GM19240 (cell line): ENCODE measurements at regions not wholly inside any gene's neighbourhood (a gene's known extent, or its start where the extent isn't known, plus 50 kb on each side); places are given as distances from the start of the nearest gene placed in this dataset.
"Not testable (repeated sequence)": the region's sequence is repeated elsewhere in the genome, so short reads cannot be mapped to it uniquely, and the experiment has no call there.

Source experiments
- DNase-seq: peaks from one replicate; pipeline ENCODE4 v3.0.0; 2011; ENCODE audit warnings: low spot score; ENCODE audit not compliant: insufficient read length

GRCh38 chr3:101995371-101996046 is 146.2 kb downstream of the NFKBIZ start:
- DNase-seq: no peak

- no peak for DNase-seq
These were observed 147.5 kb downstream of the NFKBIZ start for GRCh38 chr3:101996832-101997231.

- no peak for DNase-seq
These were observed 149.1 kb downstream of the NFKBIZ start for GRCh38 chr3:101998256-101998926.

GRCh38 chr3:101999177-101999779 is 150.0 kb downstream of the NFKBIZ start:
- DNase-seq: no peak

- no peak for DNase-seq
These were observed 151.4 kb downstream of the NFKBIZ start for GRCh38 chr3:102000620-102001209.

GRCh38 chr3:102002056-102002455 is 152.7 kb downstream of the NFKBIZ start:
- DNase-seq: no peak

- no peak for DNase-seq
These were observed 155.2 kb downstream of the NFKBIZ start for GRCh38 chr3:102004561-102004960.

- DNase-seq: no peak
These were observed 156.2 kb downstream of the NFKBIZ start for GRCh38 chr3:102005551-102005950.

- no peak for DNase-seq
These were observed 157.6 kb downstream of the NFKBIZ start for GRCh38 chr3:102006812-102007485.

GRCh38 chr3:102008436-102008835 is 159.1 kb downstream of the NFKBIZ start:
- not testable (repeated sequence) for DNase-seq

- DNase-seq: no peak
These were observed 167.1 kb downstream of the NFKBIZ start for GRCh38 chr3:102016417-102016816.

- no peak for DNase-seq
These were observed 168.5 kb downstream of the NFKBIZ start for GRCh38 chr3:102017784-102018183.

GRCh38 chr3:102018551-102018950 is 169.2 kb downstream of the NFKBIZ start:
- DNase-seq: no peak

- DNase-seq: no peak
These were observed 171.4 kb downstream of the NFKBIZ start for GRCh38 chr3:102020735-102021134.

GRCh38 chr3:102024270-102024904 is 175.1 kb downstream of the NFKBIZ start:
- no peak for DNase-seq

- DNase-seq: no peak
These were observed 176.4 kb downstream of the NFKBIZ start for GRCh38 chr3:102025606-102026270.

- DNase-seq: no peak
These were observed 177.3 kb downstream of the NFKBIZ start for GRCh38 chr3:102026656-102027055.

GRCh38 chr3:102030661-102031060 is 181.3 kb downstream of the NFKBIZ start:
- DNase-seq: no peak

- DNase-seq: no peak
These were observed 182.5 kb downstream of the NFKBIZ start for GRCh38 chr3:102031834-102032233.

GRCh38 chr3:102032491-102033383 is 183.4 kb downstream of the NFKBIZ start:
- no peak for DNase-seq
